CD14-positive monocyte (primary cell): ENCODE measurements at regions not wholly inside any gene's neighbourhood (a gene's known extent, or its start where the extent isn't known, plus 50 kb on each side); places are given as distances from the start of the nearest gene placed in this dataset.

ENCODE experiments used
- DNase-seq, 3 donors: peaks; one replicate each; pipeline ENCODE4 v3.0.0-alpha.2; 2011 to 2022
- H2AFZ ChIP-seq: 2 replicates; pipeline ENCODE4 v1.6.0; 2012; ENCODE audit warnings: mild to moderate bottlenecking, low read depth, low read length, inconsistent platforms; ENCODE audit not compliant: insufficient read depth, poor library complexity, severe bottlenecking
- H3K27ac ChIP-seq, 2 donors: 1 replicate in 1 of 2; 2 replicates in 1 of 2; pipeline ENCODE4 v1.5.1; 2012 to 2013; ENCODE audit warnings: low read length in 2 of 2, control low read depth in 1 of 2, inconsistent platforms in 1 of 2, low read depth in 1 of 2, mild to moderate bottlenecking in 1 of 2
- H3K27me3 ChIP-seq, 2 donors: one replicate each; pipeline versions ENCODE4 v1.6.0 to v1.6.1; 2011 to 2013; ENCODE audit warnings: low read length in 2 of 2; ENCODE audit not compliant: control insufficient read depth in 2 of 2, insufficient read depth in 2 of 2
- H3K36me3 ChIP-seq, 2 donors: replicated peaks in 1 of 2; 1 replicate in 1 of 2; 2 replicates in 1 of 2; pipeline versions ENCODE4 v1.5.1 to v1.6.1; 2012 to 2013; ENCODE audit warnings: low read length in 2 of 2, control low read depth in 1 of 2, inconsistent platforms in 1 of 2, mild to moderate bottlenecking in 1 of 2; ENCODE audit not compliant: insufficient read depth in 2 of 2, control insufficient read depth in 1 of 2
- H3K4me1 ChIP-seq, 2 donors: 1 replicate in 1 of 2; 2 replicates in 1 of 2; pipeline versions ENCODE4 v1.5.1 to v1.6.1; 2012 to 2013; ENCODE audit warnings: low read length in 2 of 2, control low read depth in 1 of 2, inconsistent platforms in 1 of 2, mild to moderate bottlenecking in 1 of 2, moderate library complexity in 1 of 2; ENCODE audit not compliant: insufficient read depth in 2 of 2, control insufficient read depth in 1 of 2
- H3K4me2 ChIP-seq: replicated peaks from 2 replicates; pipeline ENCODE3; 2012; ENCODE audit warnings: low read length, moderate library complexity, mild to moderate bottlenecking; ENCODE audit not compliant: poor library complexity, severe bottlenecking; ENCODE audit errors: extremely low read depth
- H3K4me3 ChIP-seq, 3 experiments: fragments of 200-600 bp in 1 of 3; sonication (generic) in 1 of 3; replicated peaks in 1 of 3; 1 replicate in 2 of 3; 2 replicates in 1 of 3; pipeline ENCODE4 v1.5.1; 2011 to 2013; ENCODE audit warnings: low read length in 3 of 3, mild to moderate bottlenecking in 3 of 3, control low read depth in 2 of 3, low read depth in 2 of 3, inconsistent platforms in 1 of 3, moderate library complexity in 1 of 3
- H3K79me2 ChIP-seq: 2 replicates; pipeline ENCODE4 v1.6.0; 2012; ENCODE audit warnings: mild to moderate bottlenecking, control low read depth, inconsistent platforms, low read length, moderate library complexity; ENCODE audit not compliant: insufficient read depth
- H3K9ac ChIP-seq: 2 replicates; pipeline ENCODE4 v1.6.0; 2017; ENCODE audit warnings: low read length, mild to moderate bottlenecking; ENCODE audit not compliant: insufficient read depth, poor library complexity, severe bottlenecking
- H3K9me3 ChIP-seq, 2 donors: replicated peaks in 1 of 2; 1 replicate in 1 of 2; 2 replicates in 1 of 2; pipeline versions ENCODE4 v1.5.1 to v1.6.1; 2012 to 2013; ENCODE audit warnings: low read length in 2 of 2, control low read depth in 1 of 2; ENCODE audit not compliant: control insufficient read depth in 1 of 2, insufficient read depth in 1 of 2
- H4K20me1 ChIP-seq: 2 replicates; pipeline ENCODE4 v1.6.0; 2012; ENCODE audit warnings: mild to moderate bottlenecking, low read length, control low read depth, moderate library complexity; ENCODE audit not compliant: insufficient read depth
- H3K27ac Mint-ChIP-seq, 7 donors: one replicate each; pipeline ENCODE4 v1.8.0; 2020; ENCODE audit warnings: mild to moderate bottlenecking in 7 of 7, mixed read lengths in 7 of 7, moderate library complexity in 6 of 7, inconsistent platforms in 2 of 7
- H3K27me3 Mint-ChIP-seq, 3 donors: one replicate each; pipeline ENCODE4 v1.8.0; 2021 to 2022; ENCODE audit warnings: low read depth in 3 of 3, mild to moderate bottlenecking in 3 of 3, mixed read lengths in 3 of 3, moderate library complexity in 3 of 3, inconsistent platforms in 1 of 3
- H3K36me3 Mint-ChIP-seq, 2 donors: one replicate each; pipeline ENCODE4 v1.8.0; 2020; ENCODE audit warnings: mixed read lengths in 2 of 2, inconsistent platforms in 1 of 2, mild to moderate bottlenecking in 1 of 2
- H3K4me1 Mint-ChIP-seq: one replicate; pipeline ENCODE4 v1.8.0; 2020; ENCODE audit warnings: mild to moderate bottlenecking, mixed read lengths
- H3K4me3 Mint-ChIP-seq, 2 donors: one replicate each; pipeline ENCODE4 v1.8.0; 2020; ENCODE audit warnings: mild to moderate bottlenecking in 2 of 2, mixed read lengths in 2 of 2, moderate library complexity in 1 of 2
- H3K9me3 Mint-ChIP-seq, 7 donors: one replicate each; pipeline ENCODE4 v1.8.0; 2020 to 2022; ENCODE audit warnings: mixed read lengths in 7 of 7, mild to moderate bottlenecking in 6 of 7, moderate library complexity in 6 of 7, inconsistent platforms in 2 of 7
- WGBS: methylation state at CpG from one replicate; pipeline ENCODE4 v1.1.5; 2013; ENCODE audit warnings: missing lambda C conversion rate; ENCODE audit not compliant: insufficient coverage; 5-methylcytosine and 5-hydroxymethylcytosine counted together
- intact Hi-C, 2 donors: fragments of 100-400 bp; cut with micrococcal nuclease; formaldehyde crosslinking; loops; one replicate each; pipeline versions ENCODE4 v1.15.0 to v1.15.1; 2023
- TF ChIP-seq, protein P1 (sequence below): fragments of 200-600 bp; IDR thresholded peaks from one replicate; pipeline ENCODE4 v1.8.0; 2022; ENCODE audit warnings: antibody characterized with exemption, mild to moderate bottlenecking

GRCh38 chr6:149248693-149249369 lies 68.7 kb upstream of the TAB2 start:
- H2AFZ ChIP-seq: peak overlapping the region; percentile 61

More at GRCh38 chr6:149248693-149249369, 68.7 kb upstream of the TAB2 start:
- no peak for DNase-seq
- peaks cover 0 to 3% (median 3%) of the 10 kb centered on the region in 3 donors for H3K27me3 Mint-ChIP-seq
- 41% methylated on average over 4 of the region's 4 CpGs for WGBS
- peaks cover 4 to 9% (median 7%) of the 10 kb centered on the region in 7 donors for H3K9me3 Mint-ChIP-seq
- peak overlapping the region; percentile 74 to 89 for H3K4me3 Mint-ChIP-seq
- Histone ChIP-seq H3K9ac (peak overlapping the region; percentile 41), H3K4me1 (peaks cover 72 to 73% of the 10 kb centered on the region in 2 donors), H3K9me3 (peaks cover 0 to 3% of the 10 kb centered on the region in 2 donors), H3K27me3 (no peaks in the 10 kb centered on the region), H3K4me3 (peak overlapping the region; percentile 19 to 62 (median 32)), H4K20me1 (no peaks in the 10 kb centered on the region), H3K27ac (peak overlapping the region; percentile 80 to 94), H3K36me3 (no peaks in the 10 kb centered on the region), H3K4me2 (peak overlapping the region; percentile 50), H3K79me2 (peaks cover 21% of the 10 kb centered on the region)
- H3K27ac Mint-ChIP-seq: peak overlapping the region; percentile 86 to 97 (median 96)
- H3K4me1 Mint-ChIP-seq: peaks cover 78% of the 10 kb centered on the region
- peaks cover 3 to 6% of the 10 kb centered on the region in 2 donors for H3K36me3 Mint-ChIP-seq
- intact Hi-C loops: no loop called here
- TF ChIP-seq, protein P1, sequence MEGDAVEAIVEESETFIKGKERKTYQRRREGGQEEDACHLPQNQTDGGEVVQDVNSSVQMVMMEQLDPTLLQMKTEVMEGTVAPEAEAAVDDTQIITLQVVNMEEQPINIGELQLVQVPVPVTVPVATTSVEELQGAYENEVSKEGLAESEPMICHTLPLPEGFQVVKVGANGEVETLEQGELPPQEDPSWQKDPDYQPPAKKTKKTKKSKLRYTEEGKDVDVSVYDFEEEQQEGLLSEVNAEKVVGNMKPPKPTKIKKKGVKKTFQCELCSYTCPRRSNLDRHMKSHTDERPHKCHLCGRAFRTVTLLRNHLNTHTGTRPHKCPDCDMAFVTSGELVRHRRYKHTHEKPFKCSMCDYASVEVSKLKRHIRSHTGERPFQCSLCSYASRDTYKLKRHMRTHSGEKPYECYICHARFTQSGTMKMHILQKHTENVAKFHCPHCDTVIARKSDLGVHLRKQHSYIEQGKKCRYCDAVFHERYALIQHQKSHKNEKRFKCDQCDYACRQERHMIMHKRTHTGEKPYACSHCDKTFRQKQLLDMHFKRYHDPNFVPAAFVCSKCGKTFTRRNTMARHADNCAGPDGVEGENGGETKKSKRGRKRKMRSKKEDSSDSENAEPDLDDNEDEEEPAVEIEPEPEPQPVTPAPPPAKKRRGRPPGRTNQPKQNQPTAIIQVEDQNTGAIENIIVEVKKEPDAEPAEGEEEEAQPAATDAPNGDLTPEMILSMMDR: no peak
